Activated CD8-positive, alpha-beta memory T cell treated with anti-CD3 and anti-CD28 coated beads for 36 hours (primary cell): ENCODE measurements at regions not wholly inside any gene's neighbourhood (a gene's known extent, or its start where the extent isn't known, plus 50 kb on each side); places are given as distances from the start of the nearest gene placed in this dataset.
"Not testable (repeated sequence)": the region's sequence is repeated elsewhere in the genome, so short reads cannot be mapped to it uniquely, and the experiment has no call there.

ENCODE experiments used
- CTCF ChIA-PET: fragments of 350-600 bp; sonication (Branson Sonifier 250); formaldehyde crosslinking; loops from one replicate; lab custom pipeline; 2021; ENCODE audit warnings: antibody characterized with exemption; lab: Charles Lee
- POLR2A ChIA-PET: fragments of 350-600 bp; sonication (Branson Sonifier 250); formaldehyde crosslinking; loops from one replicate; lab custom pipeline; 2021; ENCODE audit warnings: antibody characterized with exemption; lab: Charles Lee

- ChIA-PET POLR2A (no interaction called here), CTCF (no interaction called here)
Observed at GRCh38 chr6:144649085-144649484, 363.9 kb downstream of the UTRN start.

- POLR2A ChIA-PET, result no interaction called here
- CTCF ChIA-PET, result no interaction called here
Observed at GRCh38 chr6:144651234-144651633, 366.1 kb downstream of the UTRN start.

GRCh38 chr6:144652292-144652891 is 367.3 kb downstream of the UTRN start:
- CTCF ChIA-PET, result interaction anchor here (0.8 kb wide), 1 partner anchor 43 kb away, joined by 3 read pairs; no protein-coding TSS in a partner anchor

GRCh38 chr6:144653885-144654505 is 368.9 kb downstream of the UTRN start:
- POLR2A ChIA-PET, result interaction anchor here (0.6 to 1.0 kb wide), 2 partner anchors 15 to 344 kb away, joined by 3 to 12 read pairs; no protein-coding TSS in a partner anchor

More at GRCh38 chr6:144652292-144652891, 367.3 kb downstream of the UTRN start:
- POLR2A ChIA-PET, result no interaction called here

GRCh38 chr6:144654506-144654905 is 369.4 kb downstream of the UTRN start:
- CTCF ChIA-PET, result interaction anchor here (0.7 kb wide), 1 partner anchor 15 kb away, joined by 3 read pairs; no protein-coding TSS in a partner anchor
- POLR2A ChIA-PET, result interaction anchor here (1.0 kb wide), 1 partner anchor 15 kb away, joined by 3 read pairs; no protein-coding TSS in a partner anchor

More at GRCh38 chr6:144653885-144654505, 368.9 kb downstream of the UTRN start:
- CTCF ChIA-PET, result interaction anchor here (0.7 kb wide), 1 partner anchor 15 kb away, joined by 3 read pairs; no protein-coding TSS in a partner anchor

GRCh38 chr6:144655376-144655775 is 370.2 kb downstream of the UTRN start:
- CTCF ChIA-PET, result no interaction called here
- POLR2A ChIA-PET, result no interaction called here

- POLR2A ChIA-PET, result no interaction called here
- CTCF ChIA-PET, result no interaction called here
Observed at GRCh38 chr6:144657691-144658090, 372.6 kb downstream of the UTRN start.

- CTCF ChIA-PET, result no interaction called here
- POLR2A ChIA-PET, result no interaction called here
Observed at GRCh38 chr6:144659202-144660182, 374.4 kb downstream of the UTRN start.

- ChIA-PET CTCF (no interaction called here), POLR2A (no interaction called here)
Observed at GRCh38 chr6:144660561-144661115, 375.5 kb downstream of the UTRN start.

GRCh38 chr6:144661116-144661806 is 376.1 kb downstream of the UTRN start:
- ChIA-PET CTCF (no interaction called here), POLR2A (no interaction called here)

- ChIA-PET CTCF (no interaction called here), POLR2A (no interaction called here)
Observed at GRCh38 chr6:144662812-144663365, 377.8 kb downstream of the UTRN start.

GRCh38 chr6:144664281-144664680 is 379.1 kb downstream of the UTRN start:
- ChIA-PET POLR2A (no interaction called here), CTCF (interaction anchor here (0.7 kb wide), 1 partner anchor 72 kb away, joined by 4 read pairs; no protein-coding TSS in a partner anchor)

- POLR2A ChIA-PET, result no interaction called here
Observed at GRCh38 chr6:144664947-144665346, 379.8 kb downstream of the UTRN start.

GRCh38 chr6:144665932-144666450 is 380.9 kb downstream of the UTRN start:
- ChIA-PET POLR2A (no interaction called here), CTCF (no interaction called here)

More at GRCh38 chr6:144664947-144665346, 379.8 kb downstream of the UTRN start:
- CTCF ChIA-PET, result no interaction called here

- POLR2A ChIA-PET, result no interaction called here
- CTCF ChIA-PET, result no interaction called here
Observed at GRCh38 chr6:144666781-144667180, 381.6 kb downstream of the UTRN start.

- POLR2A ChIA-PET, result no interaction called here
- CTCF ChIA-PET, result no interaction called here
Observed at GRCh38 chr6:144667532-144668503, 382.7 kb downstream of the UTRN start.

- CTCF ChIA-PET, POLR2A ChIA-PET: not testable (repeated sequence)
Observed at GRCh38 chr6:144670259-144670658, 385.1 kb downstream of the UTRN start.
